HL-60 (cell line): ENCODE measurements at regions not wholly inside any gene's neighbourhood (a gene's known extent, or its start where the extent isn't known, plus 50 kb on each side); places are given as distances from the start of the nearest gene placed in this dataset.

Source experiments
- CTCF ChIP-seq: IDR thresholded peaks from one replicate; pipeline ENCODE4 v1.5.1; 2011; ENCODE audit warnings: low read length, control low read depth, inconsistent platforms; ENCODE audit not compliant: insufficient read depth
- POLR2AphosphoS5 ChIP-seq: IDR thresholded peaks from 2 replicates; pipeline ENCODE4 v1.6.1; 2012; ENCODE audit warnings: low read depth
- REST ChIP-seq: IDR thresholded peaks from 2 replicates; pipeline ENCODE4 v1.6.1; 2012; ENCODE audit warnings: low read depth; ENCODE audit not compliant: insufficient replicate concordance
- SPI1 ChIP-seq: IDR thresholded peaks from 2 replicates; pipeline ENCODE4 v1.6.1; 2012; ENCODE audit warnings: low read depth, mild to moderate bottlenecking, borderline replicate concordance

- TF ChIP-seq CTCF (no peak), REST (no peak), POLR2AphosphoS5 (no peak), SPI1 (no peak)
Measured at GRCh38 chr2:120662046-120662445, 73.6 kb upstream of the GLI2 start.
